HG02571 (cell line): ENCODE measurements at regions not wholly inside any gene's neighbourhood (a gene's known extent, or its start where the extent isn't known, plus 50 kb on each side); places are given as distances from the start of the nearest gene placed in this dataset.
"Not testable (repeated sequence)": the region's sequence is repeated elsewhere in the genome, so short reads cannot be mapped to it uniquely, and the experiment has no call there.

Source experiments
- ATAC-seq: cut with Tn5 transposase; IDR thresholded peaks from one replicate; pipeline ENCODE4 v1.9.1; 2021; ENCODE audit warnings: mild to moderate bottlenecking, moderate library complexity; ENCODE audit not compliant: unreplicated experiment

- no peak for ATAC-seq
Observed at GRCh38 chr4:64857198-64857597, 447.9 kb upstream of the TECRL start.

GRCh38 chr4:64846417-64846816 lies 437.2 kb upstream of the TECRL start:
- ATAC-seq = no peak

GRCh38 chr4:64829749-64830148 lies 420.5 kb upstream of the TECRL start:
- no peak for ATAC-seq

- no peak for ATAC-seq
Observed at GRCh38 chr4:64824591-64824990, 415.3 kb upstream of the TECRL start.

GRCh38 chr4:64822405-64822804 lies 413.2 kb upstream of the TECRL start:
- no peak for ATAC-seq

- ATAC-seq = no peak
Observed at GRCh38 chr4:64821219-64821976, 412.1 kb upstream of the TECRL start.

GRCh38 chr4:64814616-64815015 lies 405.4 kb upstream of the TECRL start:
- no peak for ATAC-seq

- no peak for ATAC-seq
Observed at GRCh38 chr4:64807821-64808220, 398.6 kb upstream of the TECRL start.

GRCh38 chr4:64799751-64800150 lies 390.5 kb upstream of the TECRL start:
- no peak for ATAC-seq

- not testable (repeated sequence) for ATAC-seq
Observed at GRCh38 chr4:64798828-64799227, 389.6 kb upstream of the TECRL start.

- ATAC-seq = no peak
Observed at GRCh38 chr4:64796581-64796980, 387.3 kb upstream of the TECRL start.

- ATAC-seq = no peak
Observed at GRCh38 chr4:64784125-64784524, 374.9 kb upstream of the TECRL start.

- no peak for ATAC-seq
Observed at GRCh38 chr4:64781737-64782326, 372.6 kb upstream of the TECRL start.

GRCh38 chr4:64780664-64781063 lies 371.4 kb upstream of the TECRL start:
- no peak for ATAC-seq

- no peak for ATAC-seq
Observed at GRCh38 chr4:64777286-64777685, 368.0 kb upstream of the TECRL start.

GRCh38 chr4:64776820-64777219 lies 367.6 kb upstream of the TECRL start:
- no peak for ATAC-seq

GRCh38 chr4:64774626-64775025 lies 365.4 kb upstream of the TECRL start:
- ATAC-seq = no peak

- no peak for ATAC-seq
Observed at GRCh38 chr4:64771149-64771548, 361.9 kb upstream of the TECRL start.

- no peak for ATAC-seq
Observed at GRCh38 chr4:64767547-64767946, 358.3 kb upstream of the TECRL start.

GRCh38 chr4:64766565-64766964 lies 357.3 kb upstream of the TECRL start:
- no peak for ATAC-seq

GRCh38 chr4:64756016-64756415 lies 346.8 kb upstream of the TECRL start:
- no peak for ATAC-seq

GRCh38 chr4:64747919-64748715 lies 338.9 kb upstream of the TECRL start:
- no peak for ATAC-seq
